ENCODE measurements at regions not wholly inside any gene's neighbourhood (a gene's known extent, or its start where the extent isn't known, plus 50 kb on each side); places are given as distances from the start of the nearest gene placed in this dataset.
"Not testable (repeated sequence)": the region's sequence is repeated elsewhere in the genome, so short reads cannot be mapped to it uniquely, and the experiment has no call there.

DNA sequence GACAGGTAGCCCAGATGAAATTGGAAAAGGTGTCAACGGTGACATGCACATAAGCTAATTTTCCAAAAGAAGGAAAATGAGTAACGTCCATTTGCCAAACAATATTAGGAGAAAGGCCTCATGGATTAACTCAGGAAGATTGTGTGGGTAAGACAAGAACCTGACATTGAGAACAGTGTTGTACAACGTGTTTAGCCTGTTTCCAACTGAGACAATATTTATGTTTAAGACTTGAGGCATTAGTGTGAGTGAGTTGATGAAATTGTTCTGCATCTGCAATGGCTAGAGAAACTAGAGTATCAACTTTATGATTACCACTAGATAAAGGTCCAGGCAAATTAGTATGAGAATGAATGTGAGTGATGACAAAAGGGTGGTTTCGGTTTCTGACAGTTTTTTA, 191.3 kb upstream of the RAI14 start:
- Histone ChIP-seq H3K9me3 (ENCODE audit: control insufficient read depth, insufficient read depth, low read length) (no peaks in the 10 kb centered on the region; the same call in 1 of the 2 replicates), H3K4me1 (ENCODE audit: insufficient read depth, low read length) (no peaks in the 10 kb centered on the region), H3K36me3 (ENCODE audit: insufficient read depth, low read length) (no peaks in the 10 kb centered on the region), H3K9ac (ENCODE audit: low read depth, low read length) (no peak overlapping the region)

DNA sequence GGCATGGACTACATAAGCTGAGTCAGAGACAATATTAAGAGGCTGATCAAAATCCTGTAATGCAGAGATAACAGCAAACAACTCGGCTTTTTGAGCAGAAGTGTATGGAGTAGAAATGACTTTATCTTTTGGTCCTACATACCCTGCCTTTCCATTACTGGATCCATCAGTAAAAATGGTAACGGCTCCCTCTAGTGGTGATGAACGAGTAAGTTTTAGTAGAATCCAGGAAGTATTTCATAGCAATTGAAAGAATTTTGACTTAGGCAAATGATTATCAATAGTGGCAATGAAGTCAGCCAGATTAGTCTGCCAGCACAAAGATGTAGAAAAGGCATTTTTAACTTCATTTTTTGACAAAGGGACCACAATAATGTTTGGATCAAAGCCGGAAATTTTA, 190.8 kb upstream of the RAI14 start:
- H3K9ac ChIP-seq (ENCODE audit: low read depth, low read length); H3K4me1 ChIP-seq (ENCODE audit: insufficient read depth, low read length); H3K9me3 ChIP-seq (ENCODE audit: control insufficient read depth, insufficient read depth, low read length); H3K36me3 ChIP-seq (ENCODE audit: insufficient read depth, low read length): not testable (repeated sequence)

DNA sequence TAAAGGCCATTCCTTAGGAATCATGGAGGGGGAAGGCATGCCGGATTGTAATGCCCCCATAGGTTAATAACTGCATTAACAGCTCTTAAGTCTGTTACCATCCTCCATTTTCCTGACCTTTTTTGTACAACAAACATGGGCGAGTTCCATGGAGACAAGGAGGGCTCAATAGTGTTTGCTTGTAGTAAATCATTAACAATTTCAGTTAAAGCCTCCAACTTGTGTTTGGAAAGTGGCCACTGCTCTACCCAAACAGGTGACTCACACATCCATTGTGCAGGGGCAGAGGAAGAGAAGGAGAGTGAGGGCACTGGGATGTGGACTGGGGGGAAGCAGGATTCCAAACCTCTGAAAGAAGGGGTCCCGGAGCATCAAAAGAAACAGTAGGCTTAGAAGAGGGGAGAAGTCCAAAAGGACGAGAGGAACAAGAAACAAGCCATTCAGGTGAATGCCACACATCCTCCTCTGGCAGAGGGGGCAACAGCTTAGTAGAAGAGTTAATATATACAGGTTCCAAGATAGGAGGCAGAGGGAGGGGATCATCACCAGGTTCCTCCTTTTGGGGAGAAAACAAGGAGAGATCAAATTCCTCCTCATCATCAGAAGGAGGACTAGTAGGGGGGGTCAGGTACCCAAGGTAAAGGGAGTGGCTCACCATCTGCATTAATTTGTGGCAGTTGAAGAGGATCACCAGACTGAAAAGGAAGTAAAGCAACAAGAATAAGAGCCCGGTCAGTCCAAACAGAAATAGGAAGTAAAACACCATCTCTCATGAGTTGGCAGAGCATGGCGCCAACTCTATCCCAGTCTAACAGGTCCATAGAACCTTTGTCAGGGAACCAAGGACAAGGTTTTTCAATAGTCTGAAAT, 189.4 kb upstream of the RAI14 start:
- H3K9me3 ChIP-seq (ENCODE audit: control insufficient read depth, insufficient read depth, low read length); H3K9ac ChIP-seq (ENCODE audit: low read depth, low read length); H3K36me3 ChIP-seq (ENCODE audit: insufficient read depth, low read length); H3K4me1 ChIP-seq (ENCODE audit: insufficient read depth, low read length): not testable (repeated sequence)

DNA sequence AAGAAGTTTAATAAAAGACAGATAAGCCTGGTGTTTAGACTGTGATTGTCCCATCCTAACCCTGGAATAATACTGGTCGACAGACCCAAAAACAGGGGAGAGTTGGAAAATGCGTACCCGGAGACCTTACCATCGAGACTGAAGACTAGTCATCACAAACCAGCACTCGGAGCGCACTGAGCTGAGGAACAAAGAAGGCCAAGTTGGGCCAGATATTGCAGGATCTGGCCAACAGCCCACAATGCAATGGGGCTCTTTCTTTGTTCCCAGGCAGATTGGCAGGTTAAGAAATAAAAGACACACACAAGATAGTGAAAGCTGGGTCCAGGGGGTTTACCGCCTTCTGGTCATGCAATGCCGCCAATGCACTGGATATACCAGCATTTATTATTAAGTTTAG, 188.7 kb upstream of the RAI14 start:
- Histone ChIP-seq H3K9me3 (ENCODE audit: control insufficient read depth, insufficient read depth, low read length) (no peaks in the 10 kb centered on the region), H3K36me3 (ENCODE audit: insufficient read depth, low read length) (no peaks in the 10 kb centered on the region)

DNA sequence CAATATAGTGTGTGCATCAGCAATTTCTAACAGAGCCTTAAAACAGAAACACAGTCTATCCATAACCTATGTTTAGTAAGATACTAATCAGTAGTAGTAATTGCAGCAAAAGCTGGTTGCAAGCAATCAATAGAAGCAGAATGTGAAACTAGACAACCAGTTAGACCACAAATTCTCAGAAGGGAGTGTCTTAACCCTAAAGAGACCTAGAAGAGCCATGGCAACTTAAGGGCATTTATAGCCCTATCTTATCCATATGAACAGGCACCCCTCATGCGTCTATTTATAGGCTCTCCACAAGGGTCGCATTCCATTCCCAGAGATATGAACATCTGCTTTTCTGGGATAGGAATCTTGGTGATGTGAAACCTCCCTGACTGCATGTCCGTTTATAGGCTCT, 188.1 kb upstream of the RAI14 start:
- not testable (repeated sequence) for H3K4me1 ChIP-seq (ENCODE audit: insufficient read depth, low read length); H3K9me3 ChIP-seq (ENCODE audit: control insufficient read depth, insufficient read depth, low read length); H3K36me3 ChIP-seq (ENCODE audit: insufficient read depth, low read length); H3K9ac ChIP-seq (ENCODE audit: low read depth, low read length)

More for the DNA sequence above, 188.7 kb upstream of the RAI14 start:
- Histone ChIP-seq H3K4me1 (ENCODE audit: insufficient read depth, low read length) (no peaks in the 10 kb centered on the region), H3K9ac (ENCODE audit: low read depth, low read length) (no peak overlapping the region)

DNA sequence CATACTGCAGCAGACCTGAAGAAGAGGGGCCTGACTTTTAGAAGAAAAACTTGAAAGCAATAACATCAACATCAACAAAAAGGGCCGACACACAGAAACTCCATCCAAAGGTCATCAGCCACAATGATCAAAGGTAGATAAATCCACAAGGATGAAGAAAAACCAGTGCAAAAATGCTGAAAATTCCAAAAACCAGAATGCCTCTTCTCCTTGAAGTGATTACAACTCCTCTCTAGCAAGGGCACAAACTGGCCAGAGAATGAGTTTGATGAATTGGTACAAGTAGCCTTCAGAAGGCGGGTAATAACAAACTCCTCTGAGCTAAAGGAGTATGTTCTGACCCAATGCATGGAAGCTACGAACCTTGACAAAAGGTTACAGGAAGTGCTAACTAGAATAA, 186.2 kb upstream of the RAI14 start:
- Histone ChIP-seq H3K36me3 (ENCODE audit: insufficient read depth, low read length) (no peaks in the 10 kb centered on the region), H3K9me3 (ENCODE audit: control insufficient read depth, insufficient read depth, low read length) (no peaks in the 10 kb centered on the region), H3K4me1 (ENCODE audit: insufficient read depth, low read length) (no peaks in the 10 kb centered on the region), H3K9ac (ENCODE audit: low read depth, low read length) (no peak overlapping the region)

DNA sequence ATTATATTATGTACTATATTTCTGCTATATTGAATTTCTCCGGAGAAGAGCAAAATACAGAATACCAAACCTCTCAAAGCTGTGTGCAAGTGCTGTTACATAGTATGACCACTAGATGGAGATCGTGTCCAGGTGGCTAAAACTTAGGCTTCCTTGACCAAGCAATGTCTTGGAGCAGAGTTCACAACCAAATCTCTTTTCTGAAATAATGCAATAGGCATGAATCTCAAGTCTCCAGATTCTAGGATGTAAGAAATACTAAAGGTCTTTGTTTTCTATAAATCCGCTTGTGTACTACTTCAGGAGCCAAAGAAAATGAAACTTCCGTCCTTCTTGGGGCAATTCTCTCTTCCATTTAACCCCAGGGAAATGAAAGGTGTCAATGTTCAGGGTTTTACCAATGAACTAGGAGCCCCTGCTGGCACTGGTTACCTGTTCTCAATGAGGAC, 181.5 kb upstream of the RAI14 start:
- Histone ChIP-seq H3K36me3 (ENCODE audit: insufficient read depth, low read length) (no peaks in the 10 kb centered on the region), H3K9ac (ENCODE audit: low read depth, low read length) (peak overlapping the region; percentile 51), H3K9me3 (ENCODE audit: control insufficient read depth, insufficient read depth, low read length) (no peaks in the 10 kb centered on the region; the same call in 1 of the 2 replicates), H3K4me1 (ENCODE audit: insufficient read depth, low read length) (peaks cover 16% of the 10 kb centered on the region; the same call in 1 of the 2 replicates)

DNA sequence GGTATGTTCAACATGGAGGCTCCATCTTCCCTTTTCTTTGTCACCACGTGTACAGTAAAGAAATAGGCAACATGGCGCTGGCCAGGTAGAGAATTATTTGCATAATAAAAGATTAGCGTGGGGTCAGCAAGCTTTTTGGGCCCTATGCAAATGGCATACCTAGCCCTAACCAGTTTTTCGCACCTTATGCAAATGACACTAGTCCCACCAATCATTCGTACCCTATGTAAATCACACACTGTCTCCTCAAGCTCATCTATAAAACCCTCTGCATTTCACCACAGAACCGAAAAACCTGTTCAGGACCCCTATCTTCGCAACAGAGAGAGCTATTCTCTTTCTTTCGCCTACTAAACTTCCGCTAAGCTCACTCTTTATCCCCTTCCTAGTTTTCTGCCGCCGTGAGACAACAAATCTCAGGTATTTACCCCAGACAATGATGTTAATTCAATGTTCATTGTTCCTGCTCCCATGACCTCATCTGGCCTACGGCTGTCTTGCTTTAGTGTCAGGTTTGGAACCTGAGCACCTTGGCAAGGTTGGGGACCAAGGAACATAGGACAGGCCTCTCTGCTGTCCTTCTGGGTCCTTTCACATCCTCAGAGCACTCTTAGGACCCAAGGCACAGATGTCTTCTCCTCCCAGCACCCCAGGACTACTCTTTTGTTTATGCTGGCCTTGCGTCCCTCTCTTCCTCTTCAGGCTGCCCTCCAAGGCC, 180.7 kb upstream of the RAI14 start:
- H3K36me3 ChIP-seq (ENCODE audit: insufficient read depth, low read length), result no peaks in the 10 kb centered on the region
- no peaks in the 10 kb centered on the region; the same call in 1 of the 2 replicates for H3K9me3 ChIP-seq (ENCODE audit: control insufficient read depth, insufficient read depth, low read length)
- H3K4me1 ChIP-seq (ENCODE audit: insufficient read depth, low read length), result peaks cover 16% of the 10 kb centered on the region; the same call in 1 of the 2 replicates
- H3K9ac ChIP-seq (ENCODE audit: low read depth, low read length), result peak overlapping the region; percentile 51

DNA sequence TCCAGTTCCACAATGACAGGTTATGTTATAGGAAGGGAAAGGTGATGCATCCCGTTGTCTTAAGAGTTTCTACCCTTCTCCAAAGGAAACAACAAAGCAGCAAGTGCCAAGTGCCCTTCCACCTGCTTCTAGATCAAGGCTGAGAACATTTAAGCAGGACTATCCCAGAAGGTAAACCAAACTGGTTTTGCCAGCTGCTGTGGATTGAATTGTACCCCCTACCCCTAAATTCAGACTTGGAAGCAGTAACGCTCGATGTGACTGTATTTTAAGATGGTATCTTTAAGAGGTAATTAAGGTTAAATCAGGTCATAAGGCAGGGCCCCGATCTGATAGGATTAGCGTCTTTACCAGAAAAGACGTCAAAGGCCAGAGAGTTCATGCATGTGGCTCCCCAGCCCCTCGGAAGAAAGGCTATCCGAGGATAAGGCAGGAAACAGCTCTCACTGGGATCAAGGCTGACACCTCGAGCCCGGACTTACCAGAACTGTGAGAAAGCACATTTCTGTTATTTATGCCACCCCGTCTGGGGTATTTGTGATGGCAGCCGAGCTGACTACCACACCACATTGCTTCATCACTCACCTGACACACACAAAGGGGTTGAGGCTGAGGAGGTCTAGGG, 179.1 kb upstream of the RAI14 start:
- peaks cover 16% of the 10 kb centered on the region; the same call in 1 of the 2 replicates for H3K4me1 ChIP-seq (ENCODE audit: insufficient read depth, low read length)
- H3K9me3 ChIP-seq (ENCODE audit: control insufficient read depth, insufficient read depth, low read length), result peaks cover 7% of the 10 kb centered on the region
- 0 out of 2 replicates have a peak, but pooled peaks cover 4% of the 10 kb centered on the region for H3K36me3 ChIP-seq (ENCODE audit: insufficient read depth, low read length)
- H3K9ac ChIP-seq (ENCODE audit: low read depth, low read length), result no peak overlapping the region

DNA sequence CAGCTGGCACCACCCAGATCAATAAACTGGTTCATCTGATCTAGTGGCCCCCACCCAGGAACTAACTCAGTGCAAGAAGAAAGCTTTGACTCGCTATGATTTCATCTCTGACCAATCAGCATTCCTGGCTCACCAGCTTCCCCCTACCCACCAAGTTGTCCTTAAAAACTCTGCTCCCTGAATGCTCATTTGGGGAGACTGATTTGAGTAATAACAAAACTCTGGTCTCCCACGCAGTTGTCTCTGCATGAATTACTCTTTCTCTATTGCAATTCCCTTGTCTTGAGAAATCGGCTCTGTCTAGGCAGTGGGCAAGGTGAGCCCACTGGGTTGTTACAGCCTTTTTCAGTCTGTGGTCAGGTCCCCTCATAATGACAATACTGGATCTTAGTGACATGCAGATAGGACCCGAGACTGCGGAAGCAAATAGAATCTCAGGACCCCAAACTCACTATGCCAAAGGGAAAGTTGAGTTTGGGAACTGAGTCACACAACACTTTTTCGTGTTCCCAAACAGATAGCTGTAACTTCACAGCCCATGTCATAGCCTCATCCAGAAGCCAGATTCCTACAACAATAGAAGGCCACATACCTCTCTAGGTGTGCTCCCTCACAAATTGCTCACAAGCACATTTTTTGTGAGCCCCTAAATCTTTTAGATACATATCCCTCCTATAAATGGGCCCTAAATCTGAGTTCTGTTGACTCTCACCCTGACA, 175.2 kb upstream of the RAI14 start:
- Histone ChIP-seq H3K36me3 (ENCODE audit: insufficient read depth, low read length) (0 out of 2 replicates have a peak, but pooled peaks cover 4% of the 10 kb centered on the region), H3K9me3 (ENCODE audit: control insufficient read depth, insufficient read depth, low read length) (peaks cover 9% of the 10 kb centered on the region), H3K4me1 (ENCODE audit: insufficient read depth, low read length) (peaks cover 27% of the 10 kb centered on the region), H3K9ac (ENCODE audit: low read depth, low read length) (no peak overlapping the region)

DNA sequence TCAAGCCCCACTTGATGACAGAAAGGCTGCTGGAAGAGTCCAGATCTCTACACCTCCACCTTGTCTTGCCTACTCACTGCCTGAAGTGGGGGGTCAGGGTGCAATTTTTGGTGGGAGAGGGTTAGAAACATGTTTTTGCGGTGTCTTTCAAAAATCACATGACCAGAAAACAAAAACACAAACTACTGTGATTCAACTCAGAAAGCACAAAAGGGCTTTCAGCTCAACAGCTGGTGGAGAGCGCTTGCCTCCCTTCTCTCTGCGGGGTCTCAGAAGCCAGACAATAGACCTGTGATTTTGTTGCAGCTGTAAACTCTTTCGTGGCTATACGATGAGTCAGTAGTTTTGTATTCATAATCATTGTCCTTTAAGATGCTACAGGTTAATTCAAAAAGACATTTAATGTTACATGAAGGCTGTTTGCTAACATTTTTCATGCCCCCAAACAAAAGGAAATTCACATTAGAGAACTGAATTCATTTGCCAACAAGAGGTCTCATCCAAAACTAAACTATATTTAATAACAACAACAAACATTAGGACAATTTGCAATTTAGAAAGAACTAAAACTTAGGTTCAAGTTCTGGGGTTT, 172.6 kb upstream of the RAI14 start:
- Histone ChIP-seq H3K9ac (ENCODE audit: low read depth, low read length) (no peak overlapping the region), H3K36me3 (ENCODE audit: insufficient read depth, low read length) (0 out of 2 replicates have a peak, but pooled peaks cover 4% of the 10 kb centered on the region), H3K9me3 (ENCODE audit: control insufficient read depth, insufficient read depth, low read length) (peaks cover 9% of the 10 kb centered on the region), H3K4me1 (ENCODE audit: insufficient read depth, low read length) (peaks cover 27% of the 10 kb centered on the region)

DNA sequence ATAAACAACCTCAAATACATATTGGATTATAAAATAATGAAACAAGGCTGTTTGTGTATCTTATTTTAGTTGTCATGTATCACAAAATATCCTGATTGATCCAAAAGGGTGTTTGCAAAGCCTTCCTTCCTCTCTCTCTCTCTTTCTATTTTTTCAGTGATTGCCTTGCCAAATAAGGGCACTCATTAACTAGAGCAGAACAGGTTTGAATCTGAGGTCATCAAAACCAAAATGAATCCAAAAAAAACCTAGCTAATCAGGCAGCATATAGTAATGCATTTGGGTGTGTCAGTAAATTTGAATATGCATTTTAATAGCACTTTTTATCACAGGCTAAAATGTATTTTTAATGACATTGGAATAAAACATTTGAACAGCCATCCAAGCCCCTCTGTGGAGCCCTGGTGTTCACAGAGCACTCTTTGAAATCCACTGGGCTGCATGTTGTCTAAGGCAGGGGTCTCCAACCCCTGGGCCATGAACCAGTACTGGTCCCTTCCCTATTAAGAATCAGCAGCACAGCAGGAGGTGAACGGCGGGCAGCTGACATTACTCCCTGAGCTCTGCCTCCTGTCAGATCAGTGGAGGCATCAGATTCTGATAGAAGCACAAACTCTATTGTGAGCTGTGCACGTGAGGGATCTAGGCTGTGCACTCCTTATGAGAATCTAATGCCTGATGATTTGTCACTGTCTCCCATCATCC, 171.8 kb upstream of the RAI14 start:
- H3K36me3 ChIP-seq (ENCODE audit: insufficient read depth, low read length), result 0 out of 2 replicates have a peak, but pooled peaks cover 4% of the 10 kb centered on the region
- peaks cover 28% of the 10 kb centered on the region for H3K4me1 ChIP-seq (ENCODE audit: insufficient read depth, low read length)
- H3K9me3 ChIP-seq (ENCODE audit: control insufficient read depth, insufficient read depth, low read length), result peaks cover 9% of the 10 kb centered on the region; the same call in 1 of the 2 replicates
- no peak overlapping the region for H3K9ac ChIP-seq (ENCODE audit: low read depth, low read length)

DNA sequence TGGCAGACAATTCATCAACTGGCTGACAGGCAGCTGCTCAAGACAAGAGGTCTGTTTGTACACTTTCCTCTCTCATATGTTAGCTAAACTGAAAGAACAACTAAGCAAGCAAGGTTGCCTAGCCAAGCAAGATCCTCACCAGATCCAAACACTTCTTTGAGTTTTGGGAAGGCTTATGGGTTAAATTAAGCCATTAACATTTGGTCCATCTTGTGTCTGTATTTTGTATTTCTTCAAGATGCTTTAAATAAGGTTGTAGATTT, 170.4 kb upstream of the RAI14 start:
- H3K9ac ChIP-seq (ENCODE audit: low read depth, low read length), result no peak overlapping the region
- peaks cover 9% of the 10 kb centered on the region; the same call in 1 of the 2 replicates for H3K9me3 ChIP-seq (ENCODE audit: control insufficient read depth, insufficient read depth, low read length)
- H3K36me3 ChIP-seq (ENCODE audit: insufficient read depth, low read length), result 0 out of 2 replicates have a peak, but pooled peaks cover 4% of the 10 kb centered on the region
- H3K4me1 ChIP-seq (ENCODE audit: insufficient read depth, low read length), result peaks cover 36% of the 10 kb centered on the region
